K562 (cell line): ENCODE measurements at regions not wholly inside any gene's neighbourhood (a gene's known extent, or its start where the extent isn't known, plus 50 kb on each side); places are given as distances from the start of the nearest gene placed in this dataset.

Experiments used
- ATAC-seq: fragments of 200-7000 bp; cut with Tn5 transposase; 3 replicates; pipeline ENCODE4 v1.9.1; 2020; ENCODE audit warnings: moderate library complexity
- BruUV-seq: library from RNA; stranded (reverse); fragments of 400-500 nt; replicated peaks from 2 replicates; lab custom pipeline; 2021; lab: Mats Ljungman, UMichigan
- CTCF ChIA-PET: fragments of 300-600 bp; formaldehyde crosslinking; extraction: SDS; loops from one replicate; lab custom pipeline; 2021; ENCODE audit warnings: low intra/inter-chr PET ratio; lab: Yijun Ruan, JAX
- POLR2A ChIA-PET: fragments of 300-600, 350-650 bp; sonication (Branson Sonifier 250); formaldehyde crosslinking; extraction: SDS; loops from one replicate; lab custom pipeline; 2021; ENCODE audit warnings: antibody characterized with exemption, inconsistent platforms; lab: Yijun Ruan, JAX
- DNase-seq, 4 experiments: peaks; one replicate each; pipeline versions ENCODE4 v3.0.0 to v3.0.0-alpha.2; 2011 to 2018; ENCODE audit warnings: low spot score in 3 of 4, mixed read lengths in 3 of 4; ENCODE audit errors: extremely low read depth in 1 of 4
- FAIRE-seq: peaks from 2 replicates; lab custom pipeline; 2011; peaks lifted over from hg19 to GRCh38; lab: Jason Lieb, UNC
- H2AFZ ChIP-seq: 2 replicates; pipeline ENCODE4 v1.6.0; 2011; ENCODE audit warnings: low read depth, low read length, control low read depth, inconsistent platforms
- H3K27ac ChIP-seq: fragments of 200-600 bp; 3 replicates; pipeline ENCODE4 v1.8.0; 2011; ENCODE audit warnings: low read depth, mild to moderate bottlenecking, control low read depth, inconsistent platforms, low read length, moderate library complexity, mixed read lengths; ENCODE audit errors: extremely low read depth
- H3K27me3 ChIP-seq, 2 experiments: fragments of 300-600 bp in 1 of 2; 2 replicates in 1 of 2; 3 replicates in 1 of 2; pipeline versions ENCODE4 v1.6.0 to v1.8.0; 2011; ENCODE audit warnings: inconsistent platforms in 2 of 2, low read length in 2 of 2, mild to moderate bottlenecking in 1 of 2, mixed read lengths in 1 of 2, moderate library complexity in 1 of 2; ENCODE audit not compliant: control insufficient read depth in 2 of 2, insufficient read depth in 2 of 2
- H3K36me3 ChIP-seq: fragments of 300-600 bp; 3 replicates; pipeline ENCODE4 v1.8.0; 2011; ENCODE audit warnings: mild to moderate bottlenecking, low read length, inconsistent platforms; ENCODE audit not compliant: control insufficient read depth, insufficient read depth
- H3K4me1 ChIP-seq, 2 experiments: fragments of 200-600 bp in 1 of 2; replicated peaks in 1 of 2; 2 replicates in 1 of 2; 3 replicates in 1 of 2; pipeline versions ENCODE4 v1.5.1 to v1.8.0; 2011; ENCODE audit warnings: inconsistent platforms in 2 of 2, low read length in 2 of 2, mild to moderate bottlenecking in 1 of 2, mixed read lengths in 1 of 2, moderate library complexity in 1 of 2; ENCODE audit not compliant: control insufficient read depth in 2 of 2, insufficient read depth in 2 of 2
- H3K4me2 ChIP-seq: 2 replicates; pipeline ENCODE4 v1.6.1; 2011; ENCODE audit warnings: low read length, control low read depth, inconsistent platforms, mixed read lengths; ENCODE audit not compliant: insufficient read depth
- H3K4me3 ChIP-seq: fragments of 200-600 bp; sonication (generic), shearing (Covaris generic); 2 replicates; pipeline ENCODE4 v1.5.1; 2016; ENCODE audit warnings: control low read depth, inconsistent platforms
- H3K79me2 ChIP-seq: fragments of 200-600 bp; 3 replicates; pipeline ENCODE4 v1.8.0; 2011; ENCODE audit warnings: low read length, inconsistent platforms; ENCODE audit not compliant: control insufficient read depth, insufficient read depth
- H3K9ac ChIP-seq, 2 experiments: 2 replicates each; pipeline versions ENCODE4 v1.6.0 to v1.6.1; 2011; ENCODE audit warnings: low read depth in 2 of 2, low read length in 2 of 2, control low read depth in 1 of 2, inconsistent platforms in 1 of 2, mild to moderate bottlenecking in 1 of 2, mixed read lengths in 1 of 2; ENCODE audit not compliant: insufficient read depth in 1 of 2
- H3K9me1 ChIP-seq: one replicate; pipeline ENCODE4 v1.6.0; 2011; ENCODE audit warnings: inconsistent platforms, mild to moderate bottlenecking, low read length, moderate library complexity; ENCODE audit not compliant: control insufficient read depth, insufficient read depth
- H3K9me3 ChIP-seq: replicated peaks from 2 replicates; pipeline ENCODE4 v1.5.1; 2011; ENCODE audit warnings: low read depth, low read length, inconsistent platforms; ENCODE audit not compliant: control insufficient read depth, insufficient read depth
- H4K20me1 ChIP-seq: replicated peaks from 2 replicates; pipeline ENCODE4 v1.6.1; 2011; ENCODE audit warnings: low read length, inconsistent platforms, mixed read lengths; ENCODE audit not compliant: control insufficient read depth, insufficient read depth
- DEAF1 ChIP-seq: fragments of 450-650 bp; formaldehyde crosslinking; IDR thresholded peaks from 2 replicates; pipeline ENCODE4 v1.4.0; 2020; ENCODE audit warnings: mild to moderate bottlenecking, moderate library complexity
- HNRNPUL1 ChIP-seq: fragments of 200-400 bp; formaldehyde crosslinking; IDR thresholded peaks from 2 replicates; pipeline ENCODE4 v1.6.1; 2017; ENCODE audit warnings: low read length
- RBM25 ChIP-seq: fragments of 200-400 bp; formaldehyde crosslinking; IDR thresholded peaks from 2 replicates; pipeline ENCODE4 v1.6.1; 2018; ENCODE audit warnings: low read length, low read depth, moderate library complexity; ENCODE audit not compliant: severe bottlenecking
- WHSC1 ChIP-seq: IDR thresholded peaks from one replicate; pipeline ENCODE4 v1.6.1; 2012; ENCODE audit warnings: low read length, control low read depth, inconsistent platforms
- ZNF143 ChIP-seq: sonication (generic); formaldehyde crosslinking; IDR thresholded peaks from 2 replicates; pipeline ENCODE4 v1.9.0; 2022; ENCODE audit warnings: mild to moderate bottlenecking, missing genetic modification reagents
- WGBS: fragments of 100-300 bp; shearing (Covaris generic); methylation state at CpG from one replicate; pipeline ENCODE4 v1.1.6; 2016; ENCODE audit warnings: low coverage, mixed read lengths; ENCODE audit not compliant: insufficient coverage; ENCODE audit errors: missing lambda C conversion rate; 5-methylcytosine and 5-hydroxymethylcytosine counted together
- in situ Hi-C: fragments of 300-500 bp; cut with MboI; formaldehyde crosslinking; loops from 4 replicates; pipeline ENCODE4 v1.15.0; 2018; ENCODE audit warnings: inconsistent platforms, mixed read lengths
- intact Hi-C: fragments of 100-400 bp; cut with micrococcal nuclease; formaldehyde crosslinking; loops from 2 replicates; pipeline ENCODE4 v1.14.2; 2022

DNA sequence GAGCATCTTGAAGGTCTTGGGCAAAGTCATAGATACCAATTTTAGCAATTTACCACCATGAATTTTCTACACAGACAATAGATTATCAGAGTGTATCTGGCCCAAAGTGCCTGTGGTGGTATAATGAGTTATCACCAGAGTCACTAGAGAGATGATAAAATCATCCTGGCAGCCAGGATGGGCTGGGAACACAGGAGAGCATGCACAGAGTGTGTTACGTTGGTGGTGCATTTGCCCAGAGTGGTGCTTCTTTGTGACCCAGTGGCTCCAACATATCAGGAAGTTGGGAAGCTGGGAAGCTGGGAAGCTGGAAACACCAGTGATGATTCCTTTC lies 236.7 kb upstream of the PROX1 start:
- no peak overlapping the region for H3K4me2 ChIP-seq
- TF ChIP-seq DEAF1 = no peak
- no peak for TF ChIP-seq HNRNPUL1
- no peaks in the 10 kb centered on the region for H3K79me2 ChIP-seq
- no peaks in the 10 kb centered on the region for H3K36me3 ChIP-seq
- no peaks in the 10 kb centered on the region for H4K20me1 ChIP-seq
- no peak overlapping the region for H3K9ac ChIP-seq
- ChIA-PET POLR2A (interaction anchor here (1.2 kb wide), 1 partner anchor 10 kb away, joined by 3 read pairs; no protein-coding TSS in a partner anchor), CTCF (no interaction called here)
- no TSS peak for BruUV-seq
- no peak overlapping the region for H2AFZ ChIP-seq
- ATAC-seq (no peak), DNase-seq (no peak), FAIRE-seq (no peak)
- H3K4me1 ChIP-seq = no peaks in the 10 kb centered on the region
- no peaks in the 10 kb centered on the region for H3K27me3 ChIP-seq
- no peaks in the 10 kb centered on the region for H3K9me1 ChIP-seq
- intact Hi-C loops (no loop called here), in situ Hi-C loops (no loop called here)
- H3K27ac ChIP-seq = no peak overlapping the region
- 0% methylated on average over 1 of the region's 1 CpG for WGBS
- H3K4me3 ChIP-seq = no peak overlapping the region
- H3K9me3 ChIP-seq = no peaks in the 10 kb centered on the region

DNA sequence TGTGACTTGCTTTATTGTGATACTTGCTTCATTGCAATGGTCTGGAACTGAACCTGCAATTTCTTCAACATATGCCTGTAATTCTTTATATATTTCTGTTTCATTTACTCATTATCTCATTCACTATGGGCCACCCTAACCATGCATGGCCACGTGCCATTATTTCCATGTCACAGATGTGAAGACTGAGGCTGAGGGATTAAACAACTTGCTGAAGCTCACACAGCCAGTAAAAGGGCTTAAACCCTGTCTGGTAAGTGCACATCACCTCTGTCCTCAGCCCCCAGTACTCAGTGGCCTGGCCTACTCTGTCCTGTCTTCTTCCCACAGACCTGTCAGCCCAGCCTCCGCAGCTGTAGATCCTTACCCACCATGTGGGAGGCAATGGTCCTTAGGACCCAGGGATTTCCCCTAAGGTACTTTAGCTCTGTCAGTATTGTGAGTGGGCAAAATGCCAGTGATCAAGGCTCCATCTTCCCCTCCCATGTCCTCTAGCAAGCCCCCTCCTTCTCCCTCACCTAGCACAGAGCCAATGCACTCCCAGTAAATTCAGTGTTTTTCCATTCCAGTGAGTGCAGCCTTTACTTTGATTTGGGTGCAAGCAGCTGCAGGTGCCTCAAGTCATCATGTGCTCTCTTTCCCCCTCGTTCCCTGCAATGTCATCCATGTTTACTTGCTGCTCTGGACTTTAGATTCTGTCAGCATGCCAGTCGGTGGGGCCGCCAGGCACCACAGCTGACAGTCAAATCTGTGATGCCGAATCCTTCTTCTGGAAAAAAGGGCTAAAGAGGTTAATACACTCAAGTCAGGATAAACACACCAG lies 228.2 kb upstream of the PROX1 start:
- Histone ChIP-seq H2AFZ (no peak overlapping the region), H3K4me3 (no peak overlapping the region), H3K27ac (no peak overlapping the region), H3K9me3 (no peaks in the 10 kb centered on the region), H3K79me2 (no peaks in the 10 kb centered on the region), H3K36me3 (no peaks in the 10 kb centered on the region), H3K4me2 (no peak overlapping the region), H3K4me1 (no peaks in the 10 kb centered on the region), H4K20me1 (no peaks in the 10 kb centered on the region), H3K9me1 (no peaks in the 10 kb centered on the region), H3K9ac (no peak overlapping the region), H3K27me3 (peaks cover 2 to 5% of the 10 kb centered on the region in 2 experiments; a peak in 1 of 5 replicates)
- FAIRE-seq (no peak), DNase-seq (no peak), ATAC-seq (no peak)
- intact Hi-C loops = no loop called here
- CTCF ChIA-PET = no interaction called here
- no TSS peak for BruUV-seq
- WGBS = 0% methylated on average over 6 of the region's 6 CpGs
- in situ Hi-C loops = no loop called here
- no peak for TF ChIP-seq RBM25
- TF ChIP-seq WHSC1 = no peak
- no peak for TF ChIP-seq ZNF143 (CRISPR knock-in tag)
- POLR2A ChIA-PET = interaction anchor here (1.1 kb wide), 1 partner anchor 14 kb away, joined by 4 read pairs; no protein-coding TSS in a partner anchor
